Karpas-422 (cell line): ENCODE measurements at regions not wholly inside any gene's neighbourhood (a gene's known extent, or its start where the extent isn't known, plus 50 kb on each side); places are given as distances from the start of the nearest gene placed in this dataset.
"Not testable (repeated sequence)": the region's sequence is repeated elsewhere in the genome, so short reads cannot be mapped to it uniquely, and the experiment has no call there.

ENCODE experiments used
- DNase-seq: peaks from one replicate; pipeline ENCODE4 v3.0.0-alpha.2; 2015
- H2AFZ ChIP-seq: fragments of 200-600 bp; sonication (generic); 2 replicates; pipeline ENCODE4 v1.6.1; 2014; ENCODE audit warnings: antibody characterized with exemption, low read length, mixed read lengths
- H3K27ac ChIP-seq: fragments of 200-600 bp; sonication (generic); 2 replicates; pipeline ENCODE4 v1.5.1; 2014; ENCODE audit warnings: mild to moderate bottlenecking, low read length, moderate library complexity
- H3K27me3 ChIP-seq: fragments of 200-600 bp; sonication (generic); 2 replicates; pipeline ENCODE4 v1.6.1; 2014; ENCODE audit warnings: low read length, mixed read lengths
- H3K36me3 ChIP-seq: fragments of 200-600 bp; sonication (generic); 2 replicates; pipeline ENCODE4 v1.6.1; 2014; ENCODE audit warnings: low read length, mixed read lengths; ENCODE audit not compliant: insufficient read depth
- H3K4me1 ChIP-seq: fragments of 200-600 bp; sonication (generic); 2 replicates; pipeline ENCODE4 v1.6.1; 2014; ENCODE audit warnings: mild to moderate bottlenecking, low read length, mixed read lengths
- H3K4me2 ChIP-seq: fragments of 200-600 bp; sonication (generic); 2 replicates; pipeline ENCODE4 v1.6.1; 2014; ENCODE audit warnings: low read length, low read depth, mild to moderate bottlenecking; ENCODE audit not compliant: poor library complexity, severe bottlenecking
- H3K4me3 ChIP-seq: fragments of 200-600 bp; sonication (generic); 2 replicates; pipeline ENCODE4 v1.5.1; 2014; ENCODE audit warnings: mild to moderate bottlenecking, antibody characterized with exemption, low read length, mixed read lengths
- H3K79me2 ChIP-seq: fragments of 200-600 bp; sonication (generic); 2 replicates; pipeline ENCODE4 v1.6.1; 2014; ENCODE audit warnings: mild to moderate bottlenecking, low read length, mixed read lengths
- H3K9ac ChIP-seq: fragments of 200-600 bp; sonication (generic); 2 replicates; pipeline ENCODE4 v1.6.0; 2014; ENCODE audit warnings: low read length
- H3K9me2 ChIP-seq: fragments of 200-600 bp; sonication (generic), shearing (Covaris generic); replicated peaks from 2 replicates; pipeline ENCODE4 v1.6.0; 2014; ENCODE audit warnings: mild to moderate bottlenecking, low read length, moderate library complexity; ENCODE audit not compliant: insufficient read depth
- H3K9me3 ChIP-seq: fragments of 300-700, 200-600 bp; sonication (generic); 2 replicates; pipeline ENCODE4 v1.6.1; 2014; ENCODE audit warnings: low read length, mixed read lengths
- H4K20me1 ChIP-seq: fragments of 200-600 bp; sonication (generic); 2 replicates; pipeline ENCODE4 v1.6.1; 2014; ENCODE audit warnings: mild to moderate bottlenecking, antibody characterized with exemption, low read length, low read depth; ENCODE audit not compliant: insufficient read depth

- no peaks in the 10 kb centered on the region for H4K20me1 ChIP-seq
- H3K27me3 ChIP-seq: no peaks in the 10 kb centered on the region
- no peaks in the 10 kb centered on the region for H3K36me3 ChIP-seq
- H3K9me2 ChIP-seq: no peaks in the 10 kb centered on the region
- no peaks in the 10 kb centered on the region for H3K79me2 ChIP-seq
- no peak overlapping the region for H2AFZ ChIP-seq
- H3K4me2 ChIP-seq: no peak overlapping the region
- no peak for DNase-seq
- H3K9ac ChIP-seq: no peak overlapping the region
- H3K27ac ChIP-seq: no peak overlapping the region
- H3K4me1 ChIP-seq: no peaks in the 10 kb centered on the region
- H3K4me3 ChIP-seq: no peak overlapping the region
- peaks cover 3% of the 10 kb centered on the region; the same call in 1 of the 2 replicates for H3K9me3 ChIP-seq
Observed at GRCh38 chr15:87564681-87565080, 691.9 kb downstream of the NTRK3 start.

- H3K9me2 ChIP-seq: no peaks in the 10 kb centered on the region
- no peak overlapping the region for H3K4me2 ChIP-seq
- H3K9ac ChIP-seq: no peak overlapping the region
- H3K36me3 ChIP-seq: no peaks in the 10 kb centered on the region
- DNase-seq: no peak
- H3K4me1 ChIP-seq: no peaks in the 10 kb centered on the region
- peaks cover 3% of the 10 kb centered on the region; the same call in 1 of the 2 replicates for H3K9me3 ChIP-seq
- H3K27ac ChIP-seq: no peak overlapping the region
- H3K79me2 ChIP-seq: no peaks in the 10 kb centered on the region
- no peaks in the 10 kb centered on the region for H4K20me1 ChIP-seq
- H3K4me3 ChIP-seq: no peak overlapping the region
- no peaks in the 10 kb centered on the region for H3K27me3 ChIP-seq
- H2AFZ ChIP-seq: no peak overlapping the region
Observed at GRCh38 chr15:87563869-87564268, 692.7 kb downstream of the NTRK3 start.

- no peak overlapping the region for H3K4me2 ChIP-seq
- no peaks in the 10 kb centered on the region for H3K36me3 ChIP-seq
- no peaks in the 10 kb centered on the region; the same call in 1 of the 2 replicates for H3K9me3 ChIP-seq
- H3K79me2 ChIP-seq: no peaks in the 10 kb centered on the region
- H3K4me3 ChIP-seq: no peak overlapping the region
- no peaks in the 10 kb centered on the region for H3K27me3 ChIP-seq
- H3K9me2 ChIP-seq: no peaks in the 10 kb centered on the region
- H3K4me1 ChIP-seq: no peaks in the 10 kb centered on the region
- H2AFZ ChIP-seq: no peak overlapping the region
- H3K9ac ChIP-seq: no peak overlapping the region
- DNase-seq: no peak
- no peaks in the 10 kb centered on the region for H4K20me1 ChIP-seq
- no peak overlapping the region for H3K27ac ChIP-seq
Observed at GRCh38 chr15:87562203-87562602, 694.3 kb downstream of the NTRK3 start.

- no peaks in the 10 kb centered on the region for H3K4me1 ChIP-seq
Observed at GRCh38 chr15:87561641-87562040, 694.9 kb downstream of the NTRK3 start.

GRCh38 chr15:87557881-87558280 lies 698.7 kb downstream of the NTRK3 start:
- Histone ChIP-seq H3K9me2 (no peaks in the 10 kb centered on the region), H2AFZ (no peak overlapping the region), H3K4me1 (no peaks in the 10 kb centered on the region), H3K4me3 (no peak overlapping the region), H3K79me2 (no peaks in the 10 kb centered on the region), H3K27me3 (no peaks in the 10 kb centered on the region), H3K9me3 (no peaks in the 10 kb centered on the region; the same call in 1 of the 2 replicates), H3K36me3 (no peaks in the 10 kb centered on the region), H3K27ac (no peak overlapping the region), H3K9ac (no peak overlapping the region), H4K20me1 (no peaks in the 10 kb centered on the region), H3K4me2 (no peak overlapping the region)
- no peak for DNase-seq

More at GRCh38 chr15:87561641-87562040, 694.9 kb downstream of the NTRK3 start:
- Histone ChIP-seq H3K9ac (no peak overlapping the region), H4K20me1 (no peaks in the 10 kb centered on the region), H3K9me2 (no peaks in the 10 kb centered on the region), H3K36me3 (no peaks in the 10 kb centered on the region), H3K27me3 (no peaks in the 10 kb centered on the region), H3K27ac (no peak overlapping the region), H3K9me3 (no peaks in the 10 kb centered on the region; the same call in 1 of the 2 replicates), H3K79me2 (no peaks in the 10 kb centered on the region), H3K4me2 (no peak overlapping the region), H3K4me3 (no peak overlapping the region), H2AFZ (no peak overlapping the region)
- DNase-seq: no peak

- Histone ChIP-seq H3K27ac (no peak overlapping the region), H3K9me2 (no peaks in the 10 kb centered on the region), H3K9me3 (no peaks in the 10 kb centered on the region; the same call in 1 of the 2 replicates), H3K36me3 (no peaks in the 10 kb centered on the region), H3K79me2 (no peaks in the 10 kb centered on the region), H3K4me3 (no peak overlapping the region), H3K4me2 (no peak overlapping the region), H4K20me1 (no peaks in the 10 kb centered on the region), H3K27me3 (no peaks in the 10 kb centered on the region), H3K9ac (no peak overlapping the region), H2AFZ (no peak overlapping the region), H3K4me1 (no peaks in the 10 kb centered on the region)
- DNase-seq: no peak
Observed at GRCh38 chr15:87556886-87557285, 699.7 kb downstream of the NTRK3 start.

GRCh38 chr15:87549860-87550259 lies 706.7 kb downstream of the NTRK3 start:
- DNase-seq: no peak
- H3K4me3 ChIP-seq: no peak overlapping the region
- no peaks in the 10 kb centered on the region for H3K9me3 ChIP-seq
- no peak overlapping the region for H3K4me2 ChIP-seq
- H3K9ac ChIP-seq: no peak overlapping the region
- H4K20me1 ChIP-seq: no peaks in the 10 kb centered on the region
- H3K4me1 ChIP-seq: no peaks in the 10 kb centered on the region
- no peaks in the 10 kb centered on the region for H3K27me3 ChIP-seq
- no peak overlapping the region for H3K27ac ChIP-seq
- H3K9me2 ChIP-seq: no peaks in the 10 kb centered on the region
- no peaks in the 10 kb centered on the region for H3K79me2 ChIP-seq
- H2AFZ ChIP-seq: no peak overlapping the region
- H3K36me3 ChIP-seq: no peaks in the 10 kb centered on the region

GRCh38 chr15:87549296-87549695 lies 707.2 kb downstream of the NTRK3 start:
- DNase-seq: no peak
- H4K20me1 ChIP-seq: no peaks in the 10 kb centered on the region

GRCh38 chr15:87548590-87548989 lies 707.9 kb downstream of the NTRK3 start:
- H3K36me3 ChIP-seq, H3K9me2 ChIP-seq, H2AFZ ChIP-seq, H3K27ac ChIP-seq, H3K9me3 ChIP-seq, H4K20me1 ChIP-seq, DNase-seq, H3K9ac ChIP-seq, H3K79me2 ChIP-seq, H3K27me3 ChIP-seq, H3K4me3 ChIP-seq, H3K4me1 ChIP-seq, H3K4me2 ChIP-seq: not testable (repeated sequence)

More at GRCh38 chr15:87549296-87549695, 707.2 kb downstream of the NTRK3 start:
- Histone ChIP-seq H3K4me1 (no peaks in the 10 kb centered on the region), H3K4me2 (no peak overlapping the region), H2AFZ (no peak overlapping the region), H3K79me2 (no peaks in the 10 kb centered on the region), H3K9me2 (no peaks in the 10 kb centered on the region), H3K9ac (no peak overlapping the region), H3K9me3 (peaks cover 3% of the 10 kb centered on the region; the same call in 1 of the 2 replicates), H3K27me3 (no peaks in the 10 kb centered on the region), H3K36me3 (no peaks in the 10 kb centered on the region), H3K27ac (no peak overlapping the region), H3K4me3 (no peak overlapping the region)
